PC-3 (cell line): ENCODE measurements at regions not wholly inside any gene's neighbourhood (a gene's known extent, or its start where the extent isn't known, plus 50 kb on each side); places are given as distances from the start of the nearest gene placed in this dataset.

Experiments used
- ATAC-seq: fragments of 200-7000 bp; cut with Tn5 transposase; 2 replicates; pipeline ENCODE4 v1.9.1; 2020; ENCODE audit warnings: mild to moderate bottlenecking, moderate library complexity
- BruUV-seq: library from RNA; stranded (reverse); fragments of 400-500 nt; replicated peaks from 2 replicates; lab custom pipeline; 2021; lab: Mats Ljungman, UMichigan
- CTCF ChIA-PET: fragments of 300-600 bp; sonication (Branson Sonifier 250); formaldehyde crosslinking; loops from one replicate; lab custom pipeline; 2022; ENCODE audit warnings: antibody characterized with exemption; lab: Charles Lee
- POLR2A ChIA-PET: fragments of 300-600 bp; sonication (Branson Sonifier 250); formaldehyde crosslinking; loops from one replicate; lab custom pipeline; 2022; ENCODE audit warnings: antibody characterized with exemption; ENCODE audit not compliant: unreplicated experiment; lab: Charles Lee
- DNase-seq: peaks from one replicate; pipeline ENCODE4 v3.0.0-alpha.2; 2015
- H2AFZ ChIP-seq: fragments of 300-600 bp; sonication (generic); 2 replicates; pipeline ENCODE4 v1.6.0; 2016; ENCODE audit warnings: antibody characterized with exemption, low read length
- H3F3A ChIP-seq: fragments of 300-600 bp; sonication (generic); one replicate; pipeline ENCODE4 v1.6.0; 2017; ENCODE audit warnings: antibody characterized with exemption, low read length, control low read depth, mild to moderate bottlenecking; ENCODE audit not compliant: unreplicated experiment
- H3K27ac ChIP-seq: fragments of 300-600 bp; sonication (generic); 2 replicates; pipeline ENCODE4 v1.5.1; 2016; ENCODE audit warnings: mild to moderate bottlenecking, low read length
- H3K27me3 ChIP-seq: fragments of 300-600 bp; sonication (generic); 2 replicates; pipeline ENCODE4 v1.6.1; 2016; ENCODE audit warnings: low read length, mixed read lengths
- H3K36me3 ChIP-seq: fragments of 300-600 bp; sonication (generic); 2 replicates; pipeline ENCODE4 v1.6.1; 2016; ENCODE audit warnings: low read depth, mixed run types, low read length, mixed read lengths
- H3K4me1 ChIP-seq: fragments of 300-600 bp; sonication (generic); 2 replicates; pipeline ENCODE4 v1.5.1; 2016; ENCODE audit warnings: low read length; ENCODE audit not compliant: insufficient read depth
- H3K4me2 ChIP-seq: fragments of 300-600 bp; sonication (generic); 2 replicates; pipeline ENCODE4 v1.6.0; 2016; ENCODE audit warnings: low read length
- H3K4me3 ChIP-seq: fragments of 300-600 bp; sonication (generic); 2 replicates; pipeline ENCODE4 v1.5.1; 2016; ENCODE audit warnings: mild to moderate bottlenecking, low read length, mixed read lengths
- H3K79me2 ChIP-seq: fragments of 300-600 bp; sonication (generic); 2 replicates; pipeline ENCODE4 v1.6.1; 2017; ENCODE audit warnings: low read length, mixed read lengths
- H3K9ac ChIP-seq: fragments of 300-600 bp; sonication (generic); 2 replicates; pipeline ENCODE4 v1.6.0; 2016; ENCODE audit warnings: mild to moderate bottlenecking, low read length
- H3K9me2 ChIP-seq: fragments of 300-600 bp; sonication (generic); replicated peaks from 2 replicates; pipeline ENCODE4 v1.6.1; 2016; ENCODE audit warnings: mixed run types, low read length, mixed read lengths
- H3K9me3 ChIP-seq: fragments of 300-600 bp; sonication (generic); 2 replicates; pipeline ENCODE4 v1.6.1; 2016; ENCODE audit warnings: low read length, mixed read lengths
- H4K20me1 ChIP-seq: fragments of 300-600 bp; sonication (generic); 2 replicates; pipeline ENCODE4 v1.6.1; 2016; ENCODE audit warnings: low read length, mixed read lengths
- EZH2 ChIP-seq: fragments of 300-600 bp; sonication (generic); IDR thresholded peaks from one replicate; pipeline ENCODE4 v1.6.1; 2017; ENCODE audit warnings: antibody characterized with exemption, mild to moderate bottlenecking, low read length; ENCODE audit not compliant: unreplicated experiment
- EZH2phosphoT487 ChIP-seq: fragments of 300-600 bp; sonication (generic); IDR thresholded peaks from 2 replicates; pipeline ENCODE4 v1.6.1; 2018; ENCODE audit warnings: mild to moderate bottlenecking, antibody characterized with exemption, low read length, borderline replicate concordance
- intact Hi-C: fragments of 100-400 bp; cut with micrococcal nuclease; formaldehyde crosslinking; loops from 2 replicates; pipeline ENCODE4 v1.9.0; 2023
- TF ChIP-seq, protein P1 (sequence below): fragments of 300-600 bp; sonication (generic); conservative IDR thresholded peaks from 2 replicates; pipeline ENCODE4 v1.5.1; 2017; ENCODE audit warnings: antibody characterized with exemption, low read depth, mild to moderate bottlenecking, low read length

GRCh38 chr11:134807997-134808396 is 396.0 kb upstream of the B3GAT1 start:
- ChIA-PET POLR2A (no interaction called here), CTCF (no interaction called here)
- H3K27ac ChIP-seq, result no peak overlapping the region
- DNase-seq (no peak), ATAC-seq (no peak)
- peaks cover 25% of the 10 kb centered on the region for H3K27me3 ChIP-seq
- H2AFZ ChIP-seq, result no peak overlapping the region
- H3K9me2 ChIP-seq, result no peaks in the 10 kb centered on the region
- intact Hi-C loops, result no loop called here
- no peaks in the 10 kb centered on the region for H3K36me3 ChIP-seq
- H3K4me2 ChIP-seq, result no peak overlapping the region
- no TSS peak for BruUV-seq
- H3F3A ChIP-seq, result no peaks in the 10 kb centered on the region
- no peaks in the 10 kb centered on the region for H4K20me1 ChIP-seq
- no peaks in the 10 kb centered on the region for H3K4me1 ChIP-seq
- TF ChIP-seq, protein P1, sequence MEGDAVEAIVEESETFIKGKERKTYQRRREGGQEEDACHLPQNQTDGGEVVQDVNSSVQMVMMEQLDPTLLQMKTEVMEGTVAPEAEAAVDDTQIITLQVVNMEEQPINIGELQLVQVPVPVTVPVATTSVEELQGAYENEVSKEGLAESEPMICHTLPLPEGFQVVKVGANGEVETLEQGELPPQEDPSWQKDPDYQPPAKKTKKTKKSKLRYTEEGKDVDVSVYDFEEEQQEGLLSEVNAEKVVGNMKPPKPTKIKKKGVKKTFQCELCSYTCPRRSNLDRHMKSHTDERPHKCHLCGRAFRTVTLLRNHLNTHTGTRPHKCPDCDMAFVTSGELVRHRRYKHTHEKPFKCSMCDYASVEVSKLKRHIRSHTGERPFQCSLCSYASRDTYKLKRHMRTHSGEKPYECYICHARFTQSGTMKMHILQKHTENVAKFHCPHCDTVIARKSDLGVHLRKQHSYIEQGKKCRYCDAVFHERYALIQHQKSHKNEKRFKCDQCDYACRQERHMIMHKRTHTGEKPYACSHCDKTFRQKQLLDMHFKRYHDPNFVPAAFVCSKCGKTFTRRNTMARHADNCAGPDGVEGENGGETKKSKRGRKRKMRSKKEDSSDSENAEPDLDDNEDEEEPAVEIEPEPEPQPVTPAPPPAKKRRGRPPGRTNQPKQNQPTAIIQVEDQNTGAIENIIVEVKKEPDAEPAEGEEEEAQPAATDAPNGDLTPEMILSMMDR, result no peak
- TF ChIP-seq EZH2phosphoT487 (no peak), EZH2 (no peak)
- H3K9me3 ChIP-seq, result no peaks in the 10 kb centered on the region
- no peak overlapping the region for H3K9ac ChIP-seq
- H3K4me3 ChIP-seq, result no peak overlapping the region
- H3K79me2 ChIP-seq, result no peaks in the 10 kb centered on the region

GRCh38 chr11:134802598-134802997 is 390.6 kb upstream of the B3GAT1 start:
- no TSS peak for BruUV-seq
- Histone ChIP-seq H3K36me3 (no peaks in the 10 kb centered on the region), H3K27ac (no peak overlapping the region), H3K9me2 (no peaks in the 10 kb centered on the region), H4K20me1 (no peaks in the 10 kb centered on the region), H3K79me2 (no peaks in the 10 kb centered on the region), H3K9me3 (no peaks in the 10 kb centered on the region), H3F3A (no peaks in the 10 kb centered on the region), H3K4me1 (no peaks in the 10 kb centered on the region), H2AFZ (no peak overlapping the region), H3K4me2 (no peak overlapping the region), H3K27me3 (peaks cover 61% of the 10 kb centered on the region), H3K9ac (no peak overlapping the region), H3K4me3 (no peak overlapping the region)
- POLR2A ChIA-PET, result no interaction called here
- no peak for ATAC-seq
- no peak for TF ChIP-seq EZH2phosphoT487
- TF ChIP-seq, protein P1, result no peak
- no peak for TF ChIP-seq EZH2
- no peak for DNase-seq
- CTCF ChIA-PET, result no interaction called here
- intact Hi-C loops, result no loop called here

- Histone ChIP-seq H3K4me2 (no peak overlapping the region), H3K36me3 (no peaks in the 10 kb centered on the region), H3K9me3 (no peaks in the 10 kb centered on the region), H3K9me2 (no peaks in the 10 kb centered on the region), H3K27me3 (peaks cover 61% of the 10 kb centered on the region), H4K20me1 (no peaks in the 10 kb centered on the region), H3K4me3 (no peak overlapping the region), H3K9ac (no peak overlapping the region), H3K4me1 (no peaks in the 10 kb centered on the region), H3K27ac (no peak overlapping the region), H2AFZ (no peak overlapping the region), H3F3A (no peaks in the 10 kb centered on the region), H3K79me2 (no peaks in the 10 kb centered on the region)
- DNase-seq (no peak), ATAC-seq (no peak)
- no peak for TF ChIP-seq EZH2
- TF ChIP-seq, protein P1, result no peak
- TF ChIP-seq EZH2phosphoT487, result no peak
- ChIA-PET POLR2A (no interaction called here), CTCF (no interaction called here)
- intact Hi-C loops, result no loop called here
- BruUV-seq, result no TSS peak
Observed at GRCh38 chr11:134802116-134802515, 390.1 kb upstream of the B3GAT1 start.
